ENCODE measurements at regions not wholly inside any gene's neighbourhood (a gene's known extent, or its start where the extent isn't known, plus 50 kb on each side); places are given as distances from the start of the nearest gene placed in this dataset.

DNA sequence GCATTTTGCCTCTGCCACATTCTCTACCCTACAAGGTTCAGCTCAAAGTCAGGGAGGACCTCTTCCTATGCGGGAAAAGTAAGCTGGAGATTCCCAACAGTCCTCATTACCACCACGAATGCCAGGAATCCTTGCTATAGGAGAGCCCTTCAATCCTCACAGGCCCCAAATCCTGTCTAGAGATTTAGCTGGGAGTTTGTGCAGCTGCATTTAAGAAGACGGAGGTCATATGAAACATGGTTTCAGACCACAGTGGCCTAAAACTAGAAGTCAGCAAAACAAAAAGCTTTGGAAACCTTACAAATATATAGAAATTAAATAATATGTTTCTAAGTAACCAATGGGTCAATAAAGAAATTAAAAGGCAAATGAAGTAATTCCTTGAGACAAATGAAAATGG is 415.3 kb upstream of the SETBP1 start:
- 85 to 94% (median 90%) methylated on average over 3 of the region's 3 CpGs for WGBS, 3 donors

DNA sequence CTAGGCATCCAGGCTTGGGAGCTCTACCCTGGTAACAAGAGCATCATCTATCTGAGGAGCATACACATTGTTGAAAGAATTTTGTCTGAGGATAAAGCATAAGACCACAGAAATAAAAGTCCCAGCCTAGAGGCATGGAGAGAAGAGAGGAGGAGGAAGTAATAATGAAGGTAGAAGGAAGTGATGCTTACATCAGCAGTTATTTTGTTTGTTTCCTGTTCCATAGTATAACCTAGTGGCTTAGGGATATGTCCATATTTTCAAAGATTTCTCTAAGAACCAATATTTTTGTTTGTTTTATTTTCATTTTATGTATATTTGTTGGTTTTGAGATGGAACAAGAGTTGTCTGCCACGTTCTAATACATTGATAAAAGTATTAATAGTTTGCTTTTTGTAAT is 407.4 kb upstream of the SETBP1 start:
- H3K9me3 ChIP-seq (ENCODE audit: control insufficient read depth in 2 of 2, insufficient read depth in 1 of 2, low read depth in 1 of 2, low read length in 1 of 2), result no peaks in the 10 kb centered on the region
- no peaks in the 10 kb centered on the region for H3K36me3 ChIP-seq (ENCODE audit: control insufficient read depth in 3 of 3, insufficient read depth in 2 of 3, low read depth in 1 of 3, low read length in 3 of 3)
- FAIRE-seq (no peak), DNase-seq (no peak)
- no peak overlapping the region for H3K4me3 ChIP-seq (ENCODE audit: low read depth in 1 of 3, low read length in 3 of 3)
- H3K27me3 ChIP-seq (ENCODE audit: control insufficient read depth in 3 of 3, insufficient read depth in 3 of 3, low read length in 3 of 3), result no peaks in the 10 kb centered on the region
- WGBS, 3 donors, result 49 to 70% (median 61%) methylated on average over 1 of the region's 1 CpG
- H3K27ac ChIP-seq (ENCODE audit: low read depth in 1 of 3, low read length in 2 of 3), result no peak overlapping the region
- H3K4me1 ChIP-seq (ENCODE audit: control insufficient read depth in 3 of 3, insufficient read depth in 2 of 3, low read depth in 1 of 3, low read length in 2 of 3), result no peaks in the 10 kb centered on the region

More for the DNA sequence above, 415.3 kb upstream of the SETBP1 start:
- no peak for FAIRE-seq
- Histone ChIP-seq H3K36me3 (ENCODE audit: control insufficient read depth in 3 of 3, insufficient read depth in 2 of 3, low read depth in 1 of 3, low read length in 3 of 3) (no peaks in the 10 kb centered on the region), H3K27me3 (ENCODE audit: control insufficient read depth in 3 of 3, insufficient read depth in 3 of 3, low read length in 3 of 3) (no peaks in the 10 kb centered on the region), H3K4me1 (ENCODE audit: control insufficient read depth in 3 of 3, insufficient read depth in 2 of 3, low read depth in 1 of 3, low read length in 2 of 3) (no peaks in the 10 kb centered on the region), H3K27ac (ENCODE audit: low read depth in 1 of 3, low read length in 2 of 3) (no peak overlapping the region), H3K9me3 (ENCODE audit: control insufficient read depth in 2 of 2, insufficient read depth in 1 of 2, low read depth in 1 of 2, low read length in 1 of 2) (peaks cover 0 to 7% of the 10 kb centered on the region in 2 donors), H3K4me3 (ENCODE audit: low read depth in 1 of 3, low read length in 3 of 3) (no peak overlapping the region)
- no peak for DNase-seq

DNA sequence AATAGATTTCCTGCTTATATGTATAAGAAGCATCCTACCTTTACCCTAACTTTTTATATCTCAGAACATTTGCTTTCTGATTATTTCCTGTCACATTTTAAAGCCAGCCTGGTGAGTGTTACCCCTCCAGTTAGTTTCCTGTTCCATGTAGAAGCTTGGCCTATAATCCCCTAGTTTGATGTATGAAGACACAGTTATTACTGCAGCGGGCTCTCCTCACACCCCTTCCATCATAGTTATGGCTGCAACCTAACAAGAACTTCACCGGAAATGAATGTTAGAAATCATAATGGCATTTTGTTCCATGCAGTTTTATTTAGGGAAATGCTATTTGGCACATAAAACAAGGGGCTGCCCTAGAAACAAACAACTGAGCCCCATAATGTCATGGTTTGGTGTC is 400.2 kb upstream of the SETBP1 start:
- H3K4me1 ChIP-seq (ENCODE audit: control insufficient read depth in 3 of 3, insufficient read depth in 2 of 3, low read depth in 1 of 3, low read length in 2 of 3), result no peaks in the 10 kb centered on the region
- WGBS, 3 donors, result 89 to 90% (median 89%) methylated on average over 2 of the region's 2 CpGs
- no peaks in the 10 kb centered on the region for H3K9me3 ChIP-seq (ENCODE audit: control insufficient read depth in 2 of 2, insufficient read depth in 1 of 2, low read depth in 1 of 2, low read length in 1 of 2)
- no peaks in the 10 kb centered on the region for H3K36me3 ChIP-seq (ENCODE audit: control insufficient read depth in 3 of 3, insufficient read depth in 2 of 3, low read depth in 1 of 3, low read length in 3 of 3)
- no peaks in the 10 kb centered on the region for H3K27me3 ChIP-seq (ENCODE audit: control insufficient read depth in 3 of 3, insufficient read depth in 3 of 3, low read length in 3 of 3)
- FAIRE-seq (no peak), DNase-seq (no peak)
- no peak overlapping the region for H3K27ac ChIP-seq (ENCODE audit: low read depth in 1 of 3, low read length in 2 of 3)
- no peak overlapping the region for H3K4me3 ChIP-seq (ENCODE audit: low read depth in 1 of 3, low read length in 3 of 3)

DNA sequence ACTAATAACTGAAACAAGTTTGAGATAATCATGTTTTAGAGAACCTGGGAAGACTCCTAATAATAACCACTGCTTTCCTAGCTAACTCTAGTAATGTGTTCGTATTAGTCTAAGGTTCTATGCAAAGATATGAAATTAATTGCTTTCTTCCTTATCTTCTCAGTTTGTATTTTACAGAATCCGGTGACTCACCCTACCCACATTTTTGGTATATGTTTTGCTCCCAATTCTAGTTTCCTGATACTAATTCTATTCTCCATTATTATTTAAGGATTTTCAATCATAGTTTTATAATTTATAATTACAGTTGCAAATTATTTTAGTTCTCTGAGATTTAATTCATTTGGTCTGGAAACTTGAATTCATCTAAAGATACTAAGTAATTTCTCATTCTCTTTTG is 394.6 kb upstream of the SETBP1 start:
- FAIRE-seq, result no peak
- 58 to 77% (median 65%) methylated on average over 2 of the region's 2 CpGs for WGBS, 3 donors
- H3K36me3 ChIP-seq (ENCODE audit: control insufficient read depth in 3 of 3, insufficient read depth in 2 of 3, low read depth in 1 of 3, low read length in 3 of 3), result no peaks in the 10 kb centered on the region

DNA sequence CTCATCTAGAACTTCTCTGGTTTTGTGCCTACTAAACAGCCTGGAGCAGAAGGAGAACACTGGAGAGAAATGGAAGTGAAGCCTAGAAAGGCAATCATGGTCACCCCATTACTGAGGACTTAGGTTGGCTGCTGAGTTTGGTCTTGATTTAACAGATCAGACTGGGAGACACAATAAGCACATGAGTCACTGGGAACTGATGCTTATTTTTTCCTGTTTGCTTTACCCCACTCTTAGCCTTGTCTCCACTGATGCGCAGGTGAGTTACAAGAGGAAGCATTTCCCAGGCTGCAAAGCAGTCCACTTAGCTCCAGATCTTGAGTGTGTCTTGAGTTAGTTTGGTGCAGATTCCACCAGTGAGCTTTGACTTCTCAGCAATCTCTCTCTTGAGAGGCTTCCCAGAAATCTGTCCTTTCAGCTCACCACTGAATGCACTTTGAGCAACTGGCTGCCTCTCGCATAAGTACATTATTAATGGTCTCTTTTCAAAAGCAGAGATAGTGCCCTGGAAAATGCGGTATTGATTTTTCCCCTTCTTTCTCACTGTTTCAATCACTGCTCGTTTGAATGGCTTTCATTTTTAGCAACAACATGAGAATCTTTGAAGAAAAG is 390.2 kb upstream of the SETBP1 start:
- no peaks in the 10 kb centered on the region for H3K9me3 ChIP-seq (ENCODE audit: control insufficient read depth in 2 of 2, insufficient read depth in 1 of 2, low read depth in 1 of 2, low read length in 1 of 2)
- FAIRE-seq (no peak), DNase-seq (no peak)
- no peaks in the 10 kb centered on the region for H3K4me1 ChIP-seq (ENCODE audit: control insufficient read depth in 3 of 3, insufficient read depth in 2 of 3, low read depth in 1 of 3, low read length in 2 of 3)
- H3K36me3 ChIP-seq (ENCODE audit: control insufficient read depth in 3 of 3, insufficient read depth in 2 of 3, low read depth in 1 of 3, low read length in 3 of 3), result no peaks in the 10 kb centered on the region
- H3K27me3 ChIP-seq (ENCODE audit: control insufficient read depth in 3 of 3, insufficient read depth in 3 of 3, low read length in 3 of 3), result peaks cover 0 to 4% (median 0%) of the 10 kb centered on the region in 3 donors
- no peak overlapping the region for H3K27ac ChIP-seq (ENCODE audit: low read depth in 1 of 3, low read length in 2 of 3)
- H3K4me3 ChIP-seq (ENCODE audit: low read depth in 1 of 3, low read length in 3 of 3), result no peak overlapping the region
- 53 to 62% (median 55%) methylated on average over 4 of the region's 4 CpGs for WGBS, 3 donors

More for the DNA sequence above, 394.6 kb upstream of the SETBP1 start:
- no peak overlapping the region for H3K27ac ChIP-seq (ENCODE audit: low read depth in 1 of 3, low read length in 2 of 3)
- DNase-seq, result no peak
- H3K9me3 ChIP-seq (ENCODE audit: control insufficient read depth in 2 of 2, insufficient read depth in 1 of 2, low read depth in 1 of 2, low read length in 1 of 2), result no peaks in the 10 kb centered on the region
- H3K4me3 ChIP-seq (ENCODE audit: low read depth in 1 of 3, low read length in 3 of 3), result no peak overlapping the region
- no peaks in the 10 kb centered on the region for H3K4me1 ChIP-seq (ENCODE audit: control insufficient read depth in 3 of 3, insufficient read depth in 2 of 3, low read depth in 1 of 3, low read length in 2 of 3)
- peaks cover 0 to 4% (median 0%) of the 10 kb centered on the region in 3 donors for H3K27me3 ChIP-seq (ENCODE audit: control insufficient read depth in 3 of 3, insufficient read depth in 3 of 3, low read length in 3 of 3)

DNA sequence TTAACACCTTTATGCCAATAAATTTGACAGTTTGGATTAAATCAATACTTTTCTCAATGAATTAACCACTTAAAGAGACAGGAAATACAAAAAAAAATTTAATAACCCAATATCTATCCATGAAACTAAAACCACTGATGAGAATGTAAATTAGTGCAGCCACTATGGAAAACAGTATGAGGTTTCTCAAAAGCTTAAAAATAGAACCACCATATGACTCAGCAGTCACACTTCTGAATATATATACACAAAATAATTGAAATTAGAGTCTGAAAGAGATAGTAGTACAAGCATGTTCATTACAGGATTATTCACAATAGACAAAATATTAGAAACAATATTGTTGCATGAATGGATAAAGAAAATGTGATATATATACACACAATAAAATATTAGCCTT is 382.1 kb upstream of the SETBP1 start:
- Histone ChIP-seq H3K36me3 (ENCODE audit: control insufficient read depth in 3 of 3, insufficient read depth in 2 of 3, low read depth in 1 of 3, low read length in 3 of 3) (no peaks in the 10 kb centered on the region), H3K4me1 (ENCODE audit: control insufficient read depth in 3 of 3, insufficient read depth in 2 of 3, low read depth in 1 of 3, low read length in 2 of 3) (no peaks in the 10 kb centered on the region), H3K27ac (ENCODE audit: low read depth in 1 of 3, low read length in 2 of 3) (no peak overlapping the region), H3K9me3 (ENCODE audit: control insufficient read depth in 2 of 2, insufficient read depth in 1 of 2, low read depth in 1 of 2, low read length in 1 of 2) (peaks cover 0 to 6% of the 10 kb centered on the region in 2 donors), H3K27me3 (ENCODE audit: control insufficient read depth in 3 of 3, insufficient read depth in 3 of 3, low read length in 3 of 3) (no peaks in the 10 kb centered on the region), H3K4me3 (ENCODE audit: low read depth in 1 of 3, low read length in 3 of 3) (no peak overlapping the region)
- no peak for FAIRE-seq
- no peak for DNase-seq

DNA sequence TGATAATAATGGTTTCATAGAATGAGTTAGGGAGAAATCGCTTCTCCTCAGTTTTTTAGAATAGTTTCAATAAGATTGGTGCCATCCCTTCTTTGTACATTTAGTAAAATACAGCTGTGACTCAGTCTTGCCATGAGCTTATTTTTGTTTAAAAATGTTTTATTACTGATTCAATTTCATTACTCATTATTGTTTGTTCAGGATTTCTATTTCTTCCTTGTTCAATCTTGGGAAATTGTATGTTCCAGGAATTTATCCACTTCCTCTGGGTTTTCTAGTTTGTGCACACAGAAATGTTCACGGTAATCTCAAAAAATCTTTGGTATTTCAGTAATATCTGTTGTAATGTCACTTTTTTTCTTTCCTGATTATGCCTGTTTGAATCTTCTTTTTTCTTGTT is 371.5 kb upstream of the SETBP1 start:
- no peaks in the 10 kb centered on the region for H3K27me3 ChIP-seq (ENCODE audit: control insufficient read depth in 3 of 3, insufficient read depth in 3 of 3, low read length in 3 of 3)
- no peaks in the 10 kb centered on the region for H3K9me3 ChIP-seq (ENCODE audit: control insufficient read depth in 2 of 2, insufficient read depth in 1 of 2, low read depth in 1 of 2, low read length in 1 of 2)
- H3K36me3 ChIP-seq (ENCODE audit: control insufficient read depth in 3 of 3, insufficient read depth in 2 of 3, low read depth in 1 of 3, low read length in 3 of 3), result no peaks in the 10 kb centered on the region
- DNase-seq (no peak), FAIRE-seq (no peak)
- H3K27ac ChIP-seq (ENCODE audit: low read depth in 1 of 3, low read length in 2 of 3), result no peak overlapping the region
- no peaks in the 10 kb centered on the region for H3K4me1 ChIP-seq (ENCODE audit: control insufficient read depth in 3 of 3, insufficient read depth in 2 of 3, low read depth in 1 of 3, low read length in 2 of 3)
- H3K4me3 ChIP-seq (ENCODE audit: low read depth in 1 of 3, low read length in 3 of 3), result no peak overlapping the region
- 70 to 95% (median 73%) methylated on average over 2 of the region's 2 CpGs for WGBS, 3 donors

DNA sequence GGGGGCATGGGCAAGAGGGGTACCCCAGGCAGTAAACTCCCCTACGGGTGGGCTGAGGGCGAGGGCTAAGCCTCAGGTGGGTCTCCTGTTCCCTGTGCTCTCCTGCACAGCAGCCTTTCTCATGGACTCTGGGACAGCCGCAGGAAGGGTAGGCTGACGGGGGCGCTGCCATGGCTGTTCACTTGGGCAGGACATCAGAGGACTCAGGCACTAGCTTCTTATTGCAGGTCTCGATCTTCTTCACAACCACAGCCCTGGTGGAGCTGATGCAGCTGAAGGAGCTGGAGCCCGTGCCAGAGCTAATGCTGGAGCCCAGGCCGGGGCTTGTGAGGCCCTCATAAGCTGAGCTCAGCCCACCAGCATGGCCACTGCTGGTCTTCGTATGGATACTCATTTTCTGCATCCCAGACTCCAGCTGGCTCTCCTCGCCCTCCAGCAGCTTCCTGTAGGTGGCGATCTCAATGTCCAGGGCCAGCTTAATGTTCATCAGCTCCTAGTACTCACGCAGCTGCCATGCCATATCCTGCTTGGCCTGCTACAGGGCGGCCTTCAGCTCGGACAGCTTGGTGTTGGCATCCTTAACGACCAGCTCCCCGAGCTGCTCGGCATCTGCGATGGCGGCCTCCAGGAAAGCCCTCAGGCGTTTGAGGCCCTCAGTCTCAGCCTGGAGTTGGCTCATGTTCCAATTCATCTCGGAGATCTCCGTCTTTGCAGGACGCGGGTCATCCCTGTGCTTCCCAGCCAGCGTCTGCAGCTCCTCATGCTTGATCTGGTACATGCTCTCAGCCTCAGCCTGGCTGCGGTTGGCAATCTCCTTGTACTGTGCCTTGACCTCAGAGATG is 359.8 kb upstream of the SETBP1 start:
- FAIRE-seq (no peak), DNase-seq (no peak)
- no peaks in the 10 kb centered on the region for H3K9me3 ChIP-seq (ENCODE audit: control insufficient read depth in 2 of 2, insufficient read depth in 1 of 2, low read depth in 1 of 2, low read length in 1 of 2)
- H3K27me3 ChIP-seq (ENCODE audit: control insufficient read depth in 3 of 3, insufficient read depth in 3 of 3, low read length in 3 of 3), result no peaks in the 10 kb centered on the region
- no peaks in the 10 kb centered on the region for H3K36me3 ChIP-seq (ENCODE audit: control insufficient read depth in 3 of 3, insufficient read depth in 2 of 3, low read depth in 1 of 3, low read length in 3 of 3)
- no peaks in the 10 kb centered on the region for H3K4me1 ChIP-seq (ENCODE audit: control insufficient read depth in 3 of 3, insufficient read depth in 2 of 3, low read depth in 1 of 3, low read length in 2 of 3)
- 92 to 95% (median 95%) methylated on average over 26 of the region's 26 CpGs for WGBS, 3 donors
- H3K27ac ChIP-seq (ENCODE audit: low read depth in 1 of 3, low read length in 2 of 3), result no peak overlapping the region
- no peak overlapping the region for H3K4me3 ChIP-seq (ENCODE audit: low read depth in 1 of 3, low read length in 3 of 3)
